Activated CD8-positive, alpha-beta memory T cell treated with anti-CD3 and anti-CD28 coated beads, Interleukin-2, amount 10 ng/mL, durations not matched to agents 7 days and 5 days (primary cell): ENCODE measurements at regions not wholly inside any gene's neighbourhood (a gene's known extent, or its start where the extent isn't known, plus 50 kb on each side); places are given as distances from the start of the nearest gene placed in this dataset.
"Not testable (repeated sequence)": the region's sequence is repeated elsewhere in the genome, so short reads cannot be mapped to it uniquely, and the experiment has no call there.

Source experiments
- ATAC-seq: fragments of 150-1000 bp; cut with Tn5 transposase; one replicate; pipeline ENCODE4 v1.10.0; 2021; ENCODE audit warnings: moderate library complexity
- CTCF ChIA-PET: fragments of 350-600 bp; sonication (Branson Sonifier 250); formaldehyde crosslinking; loops from one replicate; lab custom pipeline; 2021; ENCODE audit warnings: antibody characterized with exemption; lab: Charles Lee
- DNase-seq: peaks from one replicate; pipeline ENCODE4 v3.0.0-alpha.2; 2020
- H3K27ac Mint-ChIP-seq: one replicate; pipeline ENCODE4 v1.8.0; 2021; ENCODE audit warnings: mild to moderate bottlenecking, mixed read lengths
- H3K27me3 Mint-ChIP-seq: one replicate; pipeline ENCODE4 v1.8.0; 2021; ENCODE audit warnings: mixed read lengths
- H3K36me3 Mint-ChIP-seq: one replicate; pipeline ENCODE4 v1.8.0; 2021; ENCODE audit warnings: mild to moderate bottlenecking, mixed read lengths
- H3K4me1 Mint-ChIP-seq: one replicate; pipeline ENCODE4 v1.8.0; 2021; ENCODE audit warnings: mixed read lengths
- H3K4me3 Mint-ChIP-seq: one replicate; pipeline ENCODE4 v1.8.0; 2021; ENCODE audit warnings: mild to moderate bottlenecking, moderate library complexity, mixed read lengths
- H3K9me3 Mint-ChIP-seq: one replicate; pipeline ENCODE4 v1.8.0; 2022; ENCODE audit warnings: low read depth, mixed read lengths

GRCh38 chr5:129243039-129243438, 148.5 kb downstream of the ISOC1 start:
- Mint-ChIP-seq H3K36me3 (no peaks in the 10 kb centered on the region), H3K27me3 (no peaks in the 10 kb centered on the region), H3K4me1 (no peaks in the 10 kb centered on the region), H3K9me3 (no peaks in the 10 kb centered on the region), H3K4me3 (no peak overlapping the region), H3K27ac (no peak overlapping the region)
- CTCF ChIA-PET = no interaction called here
- DNase-seq (no peak), ATAC-seq (no peak)

- CTCF ChIA-PET = no interaction called here
- Mint-ChIP-seq H3K27ac (no peak overlapping the region), H3K4me3 (no peak overlapping the region), H3K9me3 (no peaks in the 10 kb centered on the region), H3K36me3 (no peaks in the 10 kb centered on the region), H3K4me1 (no peaks in the 10 kb centered on the region), H3K27me3 (no peaks in the 10 kb centered on the region)
- DNase-seq (no peak), ATAC-seq (no peak)
Observed at GRCh38 chr5:129244478-129244877, 149.9 kb downstream of the ISOC1 start.

- ATAC-seq (no peak), DNase-seq (no peak)
- H3K27ac Mint-ChIP-seq = no peak overlapping the region
- H3K9me3 Mint-ChIP-seq = no peaks in the 10 kb centered on the region
- H3K4me1 Mint-ChIP-seq = no peaks in the 10 kb centered on the region
- H3K4me3 Mint-ChIP-seq = no peak overlapping the region
- H3K27me3 Mint-ChIP-seq = no peaks in the 10 kb centered on the region
- CTCF ChIA-PET = no interaction called here
- no peaks in the 10 kb centered on the region for H3K36me3 Mint-ChIP-seq
Observed at GRCh38 chr5:129245489-129245888, 150.9 kb downstream of the ISOC1 start.

GRCh38 chr5:129246088-129246487, 151.5 kb downstream of the ISOC1 start:
- DNase-seq = no peak
- H3K4me1 Mint-ChIP-seq = no peaks in the 10 kb centered on the region
- no peaks in the 10 kb centered on the region for H3K27me3 Mint-ChIP-seq
- no peak overlapping the region for H3K27ac Mint-ChIP-seq
- H3K36me3 Mint-ChIP-seq = no peaks in the 10 kb centered on the region
- CTCF ChIA-PET = no interaction called here
- no peak overlapping the region for H3K4me3 Mint-ChIP-seq
- no peaks in the 10 kb centered on the region for H3K9me3 Mint-ChIP-seq
- ATAC-seq = no peak

- no peaks in the 10 kb centered on the region for H3K27me3 Mint-ChIP-seq
- no peak overlapping the region for H3K27ac Mint-ChIP-seq
- DNase-seq (no peak), ATAC-seq (no peak)
- H3K36me3 Mint-ChIP-seq = no peaks in the 10 kb centered on the region
- H3K4me1 Mint-ChIP-seq = no peaks in the 10 kb centered on the region
- no peaks in the 10 kb centered on the region for H3K9me3 Mint-ChIP-seq
- CTCF ChIA-PET = no interaction called here
- H3K4me3 Mint-ChIP-seq = no peak overlapping the region
Observed at GRCh38 chr5:129249886-129250285, 155.3 kb downstream of the ISOC1 start.

GRCh38 chr5:129271308-129271707, 176.8 kb downstream of the ISOC1 start:
- H3K4me1 Mint-ChIP-seq = no peaks in the 10 kb centered on the region
- no peaks in the 10 kb centered on the region for H3K36me3 Mint-ChIP-seq
- H3K9me3 Mint-ChIP-seq = no peaks in the 10 kb centered on the region
- ATAC-seq = no peak
- no peaks in the 10 kb centered on the region for H3K27me3 Mint-ChIP-seq
- no peak overlapping the region for H3K4me3 Mint-ChIP-seq
- no peak overlapping the region for H3K27ac Mint-ChIP-seq
- DNase-seq = no peak
- CTCF ChIA-PET = no interaction called here

- H3K4me1 Mint-ChIP-seq = no peaks in the 10 kb centered on the region
- CTCF ChIA-PET = no interaction called here
- DNase-seq (no peak), ATAC-seq (no peak)
- H3K4me3 Mint-ChIP-seq = no peak overlapping the region
- peaks cover 7% of the 10 kb centered on the region for H3K9me3 Mint-ChIP-seq
- H3K27ac Mint-ChIP-seq = no peak overlapping the region
- H3K27me3 Mint-ChIP-seq = no peaks in the 10 kb centered on the region
- no peaks in the 10 kb centered on the region for H3K36me3 Mint-ChIP-seq
Observed at GRCh38 chr5:129284010-129284409, 176.1 kb upstream of the ADAMTS19 start.

GRCh38 chr5:129294216-129294615, 165.9 kb upstream of the ADAMTS19 start:
- CTCF ChIA-PET, H3K4me1 Mint-ChIP-seq, ATAC-seq, H3K36me3 Mint-ChIP-seq, H3K27ac Mint-ChIP-seq, H3K4me3 Mint-ChIP-seq, H3K9me3 Mint-ChIP-seq, H3K27me3 Mint-ChIP-seq, DNase-seq: not testable (repeated sequence)

- Mint-ChIP-seq H3K4me3 (no peak overlapping the region), H3K36me3 (no peaks in the 10 kb centered on the region), H3K4me1 (no peaks in the 10 kb centered on the region), H3K27ac (no peak overlapping the region), H3K27me3 (no peaks in the 10 kb centered on the region), H3K9me3 (peaks cover 10% of the 10 kb centered on the region)
- CTCF ChIA-PET = no interaction called here
- no peak for DNase-seq
- ATAC-seq = no peak
Observed at GRCh38 chr5:129306725-129307124, 153.4 kb upstream of the ADAMTS19 start.

GRCh38 chr5:129322968-129323367, 137.1 kb upstream of the ADAMTS19 start:
- no peaks in the 10 kb centered on the region for H3K27me3 Mint-ChIP-seq
- H3K9me3 Mint-ChIP-seq = no peaks in the 10 kb centered on the region

GRCh38 chr5:129341306-129341705, 118.8 kb upstream of the ADAMTS19 start:
- no peak for ATAC-seq
- CTCF ChIA-PET = no interaction called here
- no peak overlapping the region for H3K4me3 Mint-ChIP-seq
- H3K36me3 Mint-ChIP-seq = no peaks in the 10 kb centered on the region
- no peaks in the 10 kb centered on the region for H3K27me3 Mint-ChIP-seq
- DNase-seq = no peak
- no peak overlapping the region for H3K27ac Mint-ChIP-seq
- H3K4me1 Mint-ChIP-seq = no peaks in the 10 kb centered on the region
- no peaks in the 10 kb centered on the region for H3K9me3 Mint-ChIP-seq

More at GRCh38 chr5:129322968-129323367, 137.1 kb upstream of the ADAMTS19 start:
- no peak for DNase-seq
- Mint-ChIP-seq H3K36me3 (no peaks in the 10 kb centered on the region), H3K27ac (no peak overlapping the region), H3K4me1 (no peaks in the 10 kb centered on the region), H3K4me3 (no peak overlapping the region)
- CTCF ChIA-PET = no interaction called here
- ATAC-seq = no peak

GRCh38 chr5:129342796-129343195, 117.3 kb upstream of the ADAMTS19 start:
- CTCF ChIA-PET = no interaction called here
- no peak for ATAC-seq
- no peaks in the 10 kb centered on the region for H3K9me3 Mint-ChIP-seq

GRCh38 chr5:129345213-129345924, 114.7 kb upstream of the ADAMTS19 start:
- Mint-ChIP-seq H3K27me3 (no peaks in the 10 kb centered on the region), H3K27ac (no peak overlapping the region), H3K4me1 (no peaks in the 10 kb centered on the region), H3K4me3 (no peak overlapping the region), H3K9me3 (no peaks in the 10 kb centered on the region), H3K36me3 (no peaks in the 10 kb centered on the region)
- no peak for ATAC-seq
- CTCF ChIA-PET = no interaction called here
- no peak for DNase-seq

More at GRCh38 chr5:129342796-129343195, 117.3 kb upstream of the ADAMTS19 start:
- no peaks in the 10 kb centered on the region for H3K36me3 Mint-ChIP-seq
- no peaks in the 10 kb centered on the region for H3K27me3 Mint-ChIP-seq
- no peak overlapping the region for H3K4me3 Mint-ChIP-seq
- H3K27ac Mint-ChIP-seq = no peak overlapping the region
- no peaks in the 10 kb centered on the region for H3K4me1 Mint-ChIP-seq
- no peak for DNase-seq

GRCh38 chr5:129356846-129357245, 103.3 kb upstream of the ADAMTS19 start:
- DNase-seq (no peak), ATAC-seq (no peak)
- Mint-ChIP-seq H3K27me3 (no peaks in the 10 kb centered on the region), H3K36me3 (no peaks in the 10 kb centered on the region), H3K4me1 (no peaks in the 10 kb centered on the region), H3K27ac (no peak overlapping the region), H3K9me3 (no peaks in the 10 kb centered on the region), H3K4me3 (no peak overlapping the region)
- CTCF ChIA-PET = no interaction called here
